AG10803 (cell line): ENCODE measurements at regions not wholly inside any gene's neighbourhood (a gene's known extent, or its start where the extent isn't known, plus 50 kb on each side); places are given as distances from the start of the nearest gene placed in this dataset.

ENCODE experiments used
- DNase-seq: peaks from one replicate; pipeline ENCODE4 v3.0.0; 2010; ENCODE audit warnings: low read depth
- H3K4me3 ChIP-seq: 2 replicates; pipeline ENCODE4 v1.5.1; 2011; ENCODE audit warnings: mild to moderate bottlenecking, low read length, control low read depth
- CTCF ChIP-seq: conservative IDR thresholded peaks from 2 replicates; pipeline ENCODE4 v1.5.1; 2011; ENCODE audit warnings: mild to moderate bottlenecking, low read length, control low read depth, inconsistent platforms

GRCh38 chr22:48939441-48940265 is 888.0 kb downstream of the BRD1 start:
- no peak for DNase-seq
- H3K4me3 ChIP-seq: no peak overlapping the region
- TF ChIP-seq CTCF: no peak

- TF ChIP-seq CTCF: no peak
- H3K4me3 ChIP-seq: no peak overlapping the region
- no peak for DNase-seq
Measured at GRCh38 chr22:48938741-48939140, 888.9 kb downstream of the BRD1 start.

- TF ChIP-seq CTCF: no peak
- no peak for DNase-seq
- no peak overlapping the region for H3K4me3 ChIP-seq
Measured at GRCh38 chr22:48937032-48937639, 890.5 kb downstream of the BRD1 start.

- DNase-seq: no peak
- no peak overlapping the region for H3K4me3 ChIP-seq
- no peak for TF ChIP-seq CTCF
Measured at GRCh38 chr22:48936391-48936790, 891.3 kb downstream of the BRD1 start.

GRCh38 chr22:48934446-48934845 is 893.2 kb downstream of the BRD1 start:
- DNase-seq: no peak

GRCh38 chr22:48931452-48931851 is 896.2 kb downstream of the BRD1 start:
- no peak overlapping the region for H3K4me3 ChIP-seq
- no peak for TF ChIP-seq CTCF
- DNase-seq: no peak

More at GRCh38 chr22:48934446-48934845, 893.2 kb downstream of the BRD1 start:
- no peak for TF ChIP-seq CTCF
- H3K4me3 ChIP-seq: no peak overlapping the region

GRCh38 chr22:48929276-48929790 is 898.3 kb downstream of the BRD1 start:
- DNase-seq: no peak
- no peak for TF ChIP-seq CTCF
- H3K4me3 ChIP-seq: no peak overlapping the region
